ENCODE measurements at regions not wholly inside any gene's neighbourhood (a gene's known extent, or its start where the extent isn't known, plus 50 kb on each side); places are given as distances from the start of the nearest gene placed in this dataset.

DNA sequence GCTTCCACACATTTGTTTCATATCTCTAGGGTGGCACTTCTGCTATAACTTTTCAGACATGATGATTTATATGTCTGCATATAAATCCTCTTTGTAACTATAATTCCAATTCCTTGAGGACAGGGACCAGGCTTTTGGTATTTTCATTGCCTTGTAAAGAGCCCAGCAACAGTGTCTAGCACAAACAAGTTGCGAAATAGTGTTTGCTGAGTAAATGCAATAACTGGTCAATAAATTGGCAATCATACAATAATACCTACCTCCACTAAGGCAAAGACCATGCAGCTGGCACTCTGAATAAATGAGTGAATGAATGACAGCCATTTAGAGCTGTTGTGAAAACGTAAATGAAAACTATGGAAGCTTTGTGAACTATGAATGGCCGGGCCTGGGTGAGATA is 564.0 kb upstream of the ZNF462 start:
- no peak for TF ChIP-seq ZFP3 (CRISPR knock-in tag; IDR thresholded peaks at IDR 0.05)
- no peak for TF ChIP-seq RARB (CRISPR knock-in tag; IDR thresholded peaks at IDR 0.05)
- TF ChIP-seq ISL1 (CRISPR knock-in tag; IDR thresholded peaks at IDR 0.05) = no peak
- TF ChIP-seq, protein P1, sequence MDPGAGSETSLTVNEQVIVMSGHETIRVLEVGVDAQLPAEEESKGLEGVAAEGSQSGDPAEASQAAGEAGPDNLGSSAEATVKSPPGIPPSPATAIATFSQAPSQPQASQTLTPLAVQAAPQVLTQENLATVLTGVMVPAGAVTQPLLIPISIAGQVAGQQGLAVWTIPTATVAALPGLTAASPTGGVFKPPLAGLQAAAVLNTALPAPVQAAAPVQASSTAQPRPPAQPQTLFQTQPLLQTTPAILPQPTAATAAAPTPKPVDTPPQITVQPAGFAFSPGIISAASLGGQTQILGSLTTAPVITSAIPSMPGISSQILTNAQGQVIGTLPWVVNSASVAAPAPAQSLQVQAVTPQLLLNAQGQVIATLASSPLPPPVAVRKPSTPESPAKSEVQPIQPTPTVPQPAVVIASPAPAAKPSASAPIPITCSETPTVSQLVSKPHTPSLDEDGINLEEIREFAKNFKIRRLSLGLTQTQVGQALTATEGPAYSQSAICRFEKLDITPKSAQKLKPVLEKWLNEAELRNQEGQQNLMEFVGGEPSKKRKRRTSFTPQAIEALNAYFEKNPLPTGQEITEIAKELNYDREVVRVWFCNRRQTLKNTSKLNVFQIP (CRISPR knock-in tag; IDR thresholded peaks at IDR 0.05; ENCODE audit: borderline replicate concordance, low read depth) = no peak
